ENCODE measurements at regions not wholly inside any gene's neighbourhood (a gene's known extent, or its start where the extent isn't known, plus 50 kb on each side); places are given as distances from the start of the nearest gene placed in this dataset.

GRCh38 chr5:109935833-109936490 is 246.2 kb downstream of the MAN2A1 start:
- Mint-ChIP-seq H3K9me3 (peaks cover 2 to 15% (median 6%) of the 10 kb centered on the region in 7 donors), H3K36me3 (peaks cover under 1 to 3% of the 10 kb centered on the region in 2 donors), H3K27ac (no peak overlapping the region), H3K4me3 (no peak overlapping the region), H3K4me1 (no peaks in the 10 kb centered on the region), H3K27me3 (peaks cover 0 to 20% (median 0%) of the 10 kb centered on the region in 3 donors)
- ATAC-seq (ENCODE audit: low read depth in 2 of 2) (no peak), DNase-seq (no peak)

DNA sequence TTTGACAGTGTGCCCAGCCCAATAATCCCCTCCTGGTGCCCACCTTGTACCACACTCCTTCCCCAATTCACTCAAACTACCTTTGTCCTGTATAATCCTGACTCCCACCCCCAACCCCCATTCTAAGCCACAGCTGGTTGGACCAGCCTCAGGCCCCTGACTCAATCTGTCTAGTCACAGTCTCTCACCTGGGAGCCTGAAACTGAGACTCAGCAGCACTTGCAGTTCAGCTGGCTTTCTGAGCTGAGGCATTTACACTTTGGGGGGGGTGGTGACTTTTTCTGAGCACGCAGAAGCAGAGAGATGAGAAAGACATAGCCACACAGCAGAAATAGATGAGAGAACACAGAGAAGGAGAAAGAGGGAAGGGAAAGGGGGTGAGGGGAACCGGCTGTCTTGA is 247.3 kb downstream of the MAN2A1 start:
- Mint-ChIP-seq H3K27me3 (peaks cover 0 to 20% (median 0%) of the 10 kb centered on the region in 3 donors), H3K9me3 (peaks cover 4 to 19% (median 8%) of the 10 kb centered on the region in 7 donors), H3K27ac (no peak overlapping the region), H3K4me3 (no peak overlapping the region), H3K4me1 (no peaks in the 10 kb centered on the region), H3K36me3 (peaks cover 4 to 7% of the 10 kb centered on the region in 2 donors)
- DNase-seq (no peak), ATAC-seq (ENCODE audit: low read depth in 2 of 2) (no peak)

GRCh38 chr5:109937951-109938350 is 248.2 kb downstream of the MAN2A1 start:
- Mint-ChIP-seq H3K4me1 (no peaks in the 10 kb centered on the region), H3K27me3 (peaks cover 0 to 13% (median 0%) of the 10 kb centered on the region in 3 donors), H3K9me3 (peaks cover 4 to 19% (median 8%) of the 10 kb centered on the region in 7 donors), H3K36me3 (peaks cover 4 to 7% of the 10 kb centered on the region in 2 donors), H3K4me3 (no peak overlapping the region), H3K27ac (no peak overlapping the region)
- no peak for DNase-seq
- ATAC-seq (ENCODE audit: low read depth in 2 of 2), result no peak

DNA sequence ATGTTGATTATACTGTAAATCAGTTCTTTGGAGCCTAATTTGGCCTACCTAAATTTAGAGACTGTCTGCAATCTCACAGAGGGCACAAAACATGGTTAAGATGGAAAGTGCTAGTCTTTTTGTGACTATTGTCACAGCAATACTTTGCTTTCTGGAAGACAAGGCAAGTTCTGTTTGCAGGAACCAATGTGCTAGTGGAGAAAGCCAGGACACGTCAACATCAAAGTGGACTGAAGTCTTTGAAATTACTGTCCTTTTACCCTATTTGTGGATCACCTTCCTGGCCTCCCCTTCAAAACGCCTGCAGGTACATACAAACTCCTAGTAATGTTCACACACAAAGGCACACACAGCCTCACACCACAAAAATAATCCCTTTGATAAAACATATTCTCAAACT is 248.7 kb downstream of the MAN2A1 start:
- no peak for ATAC-seq (ENCODE audit: low read depth in 2 of 2)
- Mint-ChIP-seq H3K27me3 (peaks cover 0 to 8% (median 1%) of the 10 kb centered on the region in 3 donors), H3K27ac (no peak overlapping the region), H3K9me3 (peaks cover 4 to 19% (median 8%) of the 10 kb centered on the region in 7 donors), H3K36me3 (peaks cover 4 to 7% of the 10 kb centered on the region in 2 donors), H3K4me3 (no peak overlapping the region), H3K4me1 (no peaks in the 10 kb centered on the region)
- DNase-seq, result no peak

- Mint-ChIP-seq H3K4me1 (no peaks in the 10 kb centered on the region), H3K9me3 (peaks cover 4 to 19% (median 8%) of the 10 kb centered on the region in 7 donors), H3K27ac (no peak overlapping the region), H3K27me3 (peaks cover 0 to 10% (median 5%) of the 10 kb centered on the region in 3 donors), H3K36me3 (peaks cover 4 to 7% of the 10 kb centered on the region in 2 donors), H3K4me3 (no peak overlapping the region)
- DNase-seq (no peak), ATAC-seq (ENCODE audit: low read depth in 2 of 2) (no peak)
These were observed 249.5 kb downstream of the MAN2A1 start for GRCh38 chr5:109939116-109939682.

DNA sequence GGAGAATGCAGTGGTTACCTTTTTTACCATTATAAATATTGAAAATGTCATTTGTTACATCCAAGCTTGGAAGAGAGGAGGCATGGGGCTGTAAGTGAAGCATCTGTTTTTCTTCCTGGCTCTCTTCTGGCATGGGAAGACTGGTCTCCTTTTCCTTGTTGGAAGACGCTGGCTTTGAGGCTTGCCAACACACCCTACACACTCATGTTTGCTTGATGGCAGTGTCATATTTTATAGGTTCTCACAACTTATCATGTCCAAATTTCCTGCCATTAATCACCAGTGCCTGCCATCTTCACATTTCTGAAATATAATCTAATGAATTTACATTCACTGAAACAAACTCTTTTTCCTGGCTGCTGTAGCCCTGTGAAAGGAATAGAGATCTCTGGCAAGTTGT is 252.9 kb downstream of the MAN2A1 start:
- H3K27ac Mint-ChIP-seq, result no peak overlapping the region
- H3K4me3 Mint-ChIP-seq, result no peak overlapping the region
- H3K4me1 Mint-ChIP-seq, result no peaks in the 10 kb centered on the region
- H3K9me3 Mint-ChIP-seq, result peaks cover 4 to 19% (median 9%) of the 10 kb centered on the region in 7 donors
- ATAC-seq (ENCODE audit: low read depth in 2 of 2) (no peak), DNase-seq (no peak)
- H3K36me3 Mint-ChIP-seq, result peaks cover 4 to 7% of the 10 kb centered on the region in 2 donors
- H3K27me3 Mint-ChIP-seq, result peaks cover 8 to 26% (median 17%) of the 10 kb centered on the region in 3 donors

DNA sequence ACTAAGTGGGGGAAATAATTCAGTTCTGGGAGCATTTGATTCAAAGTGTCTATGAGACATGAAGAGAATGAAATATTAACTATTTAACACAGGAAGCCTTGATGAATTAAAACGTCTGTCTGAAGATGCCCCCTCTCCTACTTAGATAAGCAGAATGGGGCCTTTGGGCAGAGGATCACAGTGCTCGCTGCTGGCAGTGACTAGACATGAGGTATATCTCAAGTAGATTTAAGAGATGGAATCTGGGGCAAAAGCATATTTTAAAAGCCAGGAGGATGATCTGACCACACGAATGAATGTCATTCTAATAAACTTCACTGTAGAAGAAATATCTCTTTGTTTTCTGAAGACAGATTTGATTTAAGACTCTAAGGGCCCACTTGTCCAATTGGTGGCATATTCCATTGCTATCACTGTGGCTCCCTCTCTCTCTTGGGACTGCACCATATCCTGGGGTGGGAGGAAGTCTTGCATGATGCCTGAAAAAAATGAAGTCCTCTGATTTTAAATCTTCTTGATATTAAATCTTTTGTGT is 254.0 kb downstream of the MAN2A1 start:
- H3K27me3 Mint-ChIP-seq, result peaks cover 13 to 33% (median 17%) of the 10 kb centered on the region in 3 donors
- peaks cover 4 to 7% of the 10 kb centered on the region in 2 donors for H3K36me3 Mint-ChIP-seq
- H3K4me3 Mint-ChIP-seq, result no peak overlapping the region
- no peaks in the 10 kb centered on the region for H3K4me1 Mint-ChIP-seq
- H3K9me3 Mint-ChIP-seq, result peaks cover 4 to 19% (median 9%) of the 10 kb centered on the region in 7 donors
- no peak overlapping the region for H3K27ac Mint-ChIP-seq
- ATAC-seq (ENCODE audit: low read depth in 2 of 2) (no peak), DNase-seq (no peak)

DNA sequence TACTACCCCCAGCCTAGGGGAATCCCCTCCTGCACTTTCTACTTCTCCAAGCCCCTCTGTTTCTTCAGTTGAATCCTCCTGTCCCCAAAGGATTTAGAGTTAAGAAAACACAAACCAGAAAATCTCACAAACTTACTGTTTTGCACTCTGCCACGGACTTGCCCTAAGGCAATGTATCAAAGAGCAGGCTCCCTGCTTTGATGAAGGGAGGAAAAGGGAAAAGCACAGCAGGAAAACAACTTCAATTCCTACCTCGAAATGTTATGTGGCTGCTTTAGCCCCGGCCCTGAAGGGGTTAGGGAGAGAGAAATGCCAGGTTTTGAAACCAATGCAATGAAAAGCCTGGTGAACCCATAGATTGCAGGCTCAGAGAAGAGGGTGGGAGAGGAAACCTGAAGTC is 254.7 kb downstream of the MAN2A1 start:
- Mint-ChIP-seq H3K27ac (peak overlapping the region in 2 of 6 donors; percentile 1 to 14), H3K4me3 (no peak overlapping the region), H3K4me1 (no peaks in the 10 kb centered on the region), H3K9me3 (peaks cover 4 to 18% (median 9%) of the 10 kb centered on the region in 7 donors), H3K36me3 (peaks cover 4 to 7% of the 10 kb centered on the region in 2 donors), H3K27me3 (peaks cover 13 to 33% (median 17%) of the 10 kb centered on the region in 3 donors)
- no peak for DNase-seq
- no peak for ATAC-seq (ENCODE audit: low read depth in 2 of 2)

- no peak overlapping the region for H3K4me3 Mint-ChIP-seq
- H3K4me1 Mint-ChIP-seq, result no peaks in the 10 kb centered on the region
- peaks cover 13 to 33% (median 17%) of the 10 kb centered on the region in 3 donors for H3K27me3 Mint-ChIP-seq
- H3K9me3 Mint-ChIP-seq, result peaks cover 0 to 12% (median 7%) of the 10 kb centered on the region in 7 donors
- ATAC-seq (ENCODE audit: low read depth in 2 of 2), result no peak
- no peak for DNase-seq
- H3K36me3 Mint-ChIP-seq, result peaks cover 4 to 7% of the 10 kb centered on the region in 2 donors
- peak overlapping the region in 1 of 6 donors; percentile 32 for H3K27ac Mint-ChIP-seq
These were observed 255.5 kb downstream of the MAN2A1 start for GRCh38 chr5:109945097-109945678.

- Mint-ChIP-seq H3K4me3 (no peak overlapping the region), H3K4me1 (no peaks in the 10 kb centered on the region), H3K36me3 (peaks cover 4 to 5% of the 10 kb centered on the region in 2 donors), H3K27me3 (peaks cover 13 to 33% (median 17%) of the 10 kb centered on the region in 3 donors), H3K9me3 (peaks cover 0 to 10% (median 4%) of the 10 kb centered on the region in 7 donors), H3K27ac (no peak overlapping the region)
- DNase-seq (no peak), ATAC-seq (ENCODE audit: low read depth in 2 of 2) (no peak)
These were observed 256.2 kb downstream of the MAN2A1 start for GRCh38 chr5:109945723-109946480.

- H3K36me3 Mint-ChIP-seq, result no peaks in the 10 kb centered on the region
- no peak overlapping the region for H3K4me3 Mint-ChIP-seq
- H3K27me3 Mint-ChIP-seq, result peaks cover 13 to 33% (median 17%) of the 10 kb centered on the region in 3 donors
- no peak overlapping the region for H3K27ac Mint-ChIP-seq
- H3K9me3 Mint-ChIP-seq, result peaks cover 0 to 8% (median 0%) of the 10 kb centered on the region in 7 donors
- DNase-seq (no peak), ATAC-seq (ENCODE audit: low read depth in 2 of 2) (no peak)
- no peaks in the 10 kb centered on the region for H3K4me1 Mint-ChIP-seq
These were observed 256.9 kb downstream of the MAN2A1 start for GRCh38 chr5:109946610-109947009.

- peak overlapping the region in 1 of 6 donors; percentile 19 for H3K27ac Mint-ChIP-seq
- no peak overlapping the region for H3K4me3 Mint-ChIP-seq
- DNase-seq (no peak), ATAC-seq (ENCODE audit: low read depth in 2 of 2) (no peak)
- H3K27me3 Mint-ChIP-seq, result peaks cover 13 to 33% (median 17%) of the 10 kb centered on the region in 3 donors
- peaks cover 0 to 4% (median 0%) of the 10 kb centered on the region in 7 donors for H3K9me3 Mint-ChIP-seq
- no peaks in the 10 kb centered on the region for H3K4me1 Mint-ChIP-seq
- no peaks in the 10 kb centered on the region for H3K36me3 Mint-ChIP-seq
These were observed 257.9 kb downstream of the MAN2A1 start for GRCh38 chr5:109947667-109948066.

- DNase-seq (no peak), ATAC-seq (ENCODE audit: low read depth in 2 of 2) (no peak)
- H3K4me1 Mint-ChIP-seq, result no peaks in the 10 kb centered on the region
- no peaks in the 10 kb centered on the region for H3K36me3 Mint-ChIP-seq
- H3K4me3 Mint-ChIP-seq, result no peak overlapping the region
- peaks cover 0 to 2% (median 0%) of the 10 kb centered on the region in 7 donors for H3K9me3 Mint-ChIP-seq
- peaks cover 11 to 17% (median 13%) of the 10 kb centered on the region in 3 donors for H3K27me3 Mint-ChIP-seq
- H3K27ac Mint-ChIP-seq, result no peak overlapping the region
These were observed 260.9 kb downstream of the MAN2A1 start for GRCh38 chr5:109950634-109951033.
